Astrocyte of the cerebellum (primary cell): ENCODE measurements at regions not wholly inside any gene's neighbourhood (a gene's known extent, or its start where the extent isn't known, plus 50 kb on each side); places are given as distances from the start of the nearest gene placed in this dataset.

Experiments
- DNase-seq: peaks from one replicate; pipeline ENCODE4 v3.0.0-alpha.2; 2011; ENCODE audit warnings: low read depth
- H3K4me3 ChIP-seq: 2 replicates; pipeline ENCODE4 v1.5.1; 2011; ENCODE audit warnings: mild to moderate bottlenecking, low read depth, low read length, moderate library complexity
- in situ Hi-C: cut with HindIII; loops from 2 replicates; pipeline ENCODE4 v1.10.0; 2017; ENCODE audit warnings: low sequenced_read_pairs
- TF ChIP-seq, protein P1 (sequence below): IDR thresholded peaks from 2 replicates; pipeline ENCODE4 v1.5.1; 2012; ENCODE audit warnings: low read length, low read depth, moderate library complexity, mild to moderate bottlenecking; ENCODE audit errors: missing control alignments

DNA sequence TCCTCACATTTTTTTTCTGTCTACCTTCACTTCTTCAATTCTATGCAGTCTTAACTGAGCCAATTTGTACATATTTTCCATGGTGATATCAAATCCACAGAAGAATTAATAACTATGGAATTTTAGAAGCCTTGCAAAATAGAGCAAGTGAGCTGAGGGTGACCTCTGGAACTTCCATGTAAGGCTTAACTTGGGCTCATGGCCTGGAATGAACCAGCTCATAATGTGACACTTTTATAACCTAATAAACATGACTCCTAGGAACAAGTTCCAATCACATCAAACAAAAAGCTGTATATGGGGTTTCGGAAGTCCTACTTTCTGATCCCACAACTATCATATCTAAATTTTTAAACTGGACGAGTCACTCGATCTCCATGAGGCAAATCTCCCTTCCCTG lies 232.4 kb downstream of the FOXA2 start:
- DNase-seq: no peak
- in situ Hi-C loops: no loop called here
- TF ChIP-seq, protein P1, sequence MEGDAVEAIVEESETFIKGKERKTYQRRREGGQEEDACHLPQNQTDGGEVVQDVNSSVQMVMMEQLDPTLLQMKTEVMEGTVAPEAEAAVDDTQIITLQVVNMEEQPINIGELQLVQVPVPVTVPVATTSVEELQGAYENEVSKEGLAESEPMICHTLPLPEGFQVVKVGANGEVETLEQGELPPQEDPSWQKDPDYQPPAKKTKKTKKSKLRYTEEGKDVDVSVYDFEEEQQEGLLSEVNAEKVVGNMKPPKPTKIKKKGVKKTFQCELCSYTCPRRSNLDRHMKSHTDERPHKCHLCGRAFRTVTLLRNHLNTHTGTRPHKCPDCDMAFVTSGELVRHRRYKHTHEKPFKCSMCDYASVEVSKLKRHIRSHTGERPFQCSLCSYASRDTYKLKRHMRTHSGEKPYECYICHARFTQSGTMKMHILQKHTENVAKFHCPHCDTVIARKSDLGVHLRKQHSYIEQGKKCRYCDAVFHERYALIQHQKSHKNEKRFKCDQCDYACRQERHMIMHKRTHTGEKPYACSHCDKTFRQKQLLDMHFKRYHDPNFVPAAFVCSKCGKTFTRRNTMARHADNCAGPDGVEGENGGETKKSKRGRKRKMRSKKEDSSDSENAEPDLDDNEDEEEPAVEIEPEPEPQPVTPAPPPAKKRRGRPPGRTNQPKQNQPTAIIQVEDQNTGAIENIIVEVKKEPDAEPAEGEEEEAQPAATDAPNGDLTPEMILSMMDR: no peak
- H3K4me3 ChIP-seq: no peak overlapping the region

DNA sequence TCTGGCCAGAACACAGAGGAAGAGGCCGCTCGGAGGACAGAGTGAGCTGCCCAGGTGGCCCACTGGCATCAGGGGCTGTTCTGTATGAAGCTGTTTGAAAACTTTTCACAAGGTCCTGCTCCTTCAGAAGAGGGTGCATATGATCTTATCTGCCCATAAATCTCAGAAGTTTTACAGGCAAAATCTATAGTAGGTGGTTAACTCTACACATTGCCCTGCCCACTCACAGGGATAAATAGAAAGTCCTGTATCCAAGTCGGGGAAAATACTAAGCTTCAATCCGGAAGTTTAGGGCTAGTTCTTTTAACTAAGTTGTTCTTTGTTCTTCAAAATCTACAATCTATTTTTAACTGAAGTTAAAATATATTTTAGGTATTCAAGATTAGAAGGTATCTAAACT lies 233.7 kb downstream of the FOXA2 start:
- in situ Hi-C loops: no loop called here
- no peak for DNase-seq
- TF ChIP-seq, protein P1: no peak
- no peak overlapping the region for H3K4me3 ChIP-seq

DNA sequence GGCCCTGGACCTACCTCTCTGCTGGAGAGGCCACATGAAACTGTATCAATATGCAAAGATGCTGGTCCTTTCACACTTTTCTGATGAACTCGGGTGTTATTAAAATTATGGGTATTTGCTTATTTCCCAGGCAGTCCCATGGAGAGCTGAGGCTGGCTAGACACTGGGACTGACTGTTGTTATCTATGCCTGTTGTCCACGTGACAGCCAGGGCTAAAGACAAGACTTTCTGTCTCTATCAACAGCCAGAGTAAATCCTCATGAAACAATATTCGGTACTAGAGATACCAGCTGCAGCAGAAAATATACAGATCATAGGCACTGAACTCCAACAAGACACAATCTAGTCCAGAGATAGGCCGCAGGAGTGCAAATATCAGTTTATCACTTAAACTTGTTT lies 236.4 kb downstream of the FOXA2 start:
- in situ Hi-C loops: loop anchor here (5.0 to 25.0 kb wide), 2 partner anchors 334 to 689 kb away; partner anchors contain the start of genes SSTR4 and THBD
- TF ChIP-seq, protein P1: no peak
- H3K4me3 ChIP-seq: no peak overlapping the region
- no peak for DNase-seq

DNA sequence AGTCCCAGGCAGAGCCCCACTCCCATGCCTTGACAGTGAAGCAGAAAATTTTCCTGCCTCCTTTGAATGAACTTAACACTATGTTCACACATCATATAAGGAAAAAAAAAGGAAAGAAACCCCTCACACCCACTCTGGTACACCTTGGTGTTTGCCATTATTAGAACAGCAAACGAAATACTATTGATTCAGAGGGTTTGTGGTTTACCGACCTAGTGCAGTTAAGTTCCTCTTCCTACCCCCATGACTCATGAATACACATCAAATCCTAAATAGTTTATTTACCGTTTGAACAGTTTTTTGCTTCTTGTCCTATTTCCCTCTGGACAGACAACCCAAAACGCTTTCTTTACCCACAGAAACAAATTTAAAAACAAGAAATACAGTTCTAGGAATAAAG lies 237.7 kb downstream of the FOXA2 start:
- DNase-seq: no peak
- no peak overlapping the region for H3K4me3 ChIP-seq
- TF ChIP-seq, protein P1: no peak
- in situ Hi-C loops: loop anchor here (5.0 to 25.0 kb wide), 2 partner anchors 336 to 691 kb away; partner anchors contain the start of genes SSTR4 and THBD

DNA sequence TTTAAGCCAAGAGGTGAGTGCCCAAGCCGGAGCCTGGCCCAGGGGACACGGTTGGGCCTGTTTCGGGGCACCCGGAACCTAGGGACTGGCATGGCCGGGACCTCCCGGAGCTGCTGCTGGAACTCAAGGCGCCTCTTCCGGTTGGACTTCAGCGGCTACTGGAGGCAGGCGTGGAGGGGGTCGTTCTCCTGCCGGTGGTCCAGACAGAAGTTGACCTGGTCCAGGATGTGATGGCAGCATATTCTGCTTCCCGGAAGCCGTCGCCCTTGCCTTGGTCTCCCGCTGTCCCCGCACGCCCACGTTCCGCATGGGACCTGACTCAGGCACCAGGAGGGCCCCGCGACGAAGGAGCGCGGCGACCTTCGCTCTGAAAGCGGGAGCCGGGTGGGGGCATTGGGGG lies 240.8 kb downstream of the FOXA2 start:
- in situ Hi-C loops: loop anchor here (25.0 kb wide), 1 partner anchor 694 kb away; the partner anchor contains the start of genes SSTR4 and THBD
- DNase-seq: no peak
- TF ChIP-seq, protein P1: no peak
- H3K4me3 ChIP-seq: no peak overlapping the region

DNA sequence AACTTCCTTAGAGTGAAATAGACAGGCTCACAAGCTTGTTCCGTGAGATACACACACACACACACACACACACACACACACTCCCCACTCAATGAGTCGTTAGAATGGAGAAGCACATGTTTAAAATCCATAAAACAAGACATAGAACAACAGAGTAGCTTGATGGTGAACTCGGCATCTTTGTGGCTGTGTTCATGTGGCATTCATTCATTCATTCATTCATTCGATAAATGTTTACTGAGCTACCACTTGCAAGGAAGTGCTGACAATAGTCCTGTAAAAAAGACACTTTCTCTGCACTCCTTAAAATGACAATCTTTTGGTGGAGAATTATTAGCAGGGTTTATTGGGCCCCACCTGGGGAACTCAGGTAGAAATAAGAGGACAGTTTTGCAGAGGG lies 242.0 kb downstream of the FOXA2 start:
- no peak overlapping the region for H3K4me3 ChIP-seq
- in situ Hi-C loops: loop anchor here (25.0 kb wide), 1 partner anchor 695 kb away; the partner anchor contains the start of genes SSTR4 and THBD
- TF ChIP-seq, protein P1: no peak
- DNase-seq: no peak
